KMS-11 (cell line): ENCODE measurements at regions not wholly inside any gene's neighbourhood (a gene's known extent, or its start where the extent isn't known, plus 50 kb on each side); places are given as distances from the start of the nearest gene placed in this dataset.

Source experiments
- H2AFZ ChIP-seq: fragments of 200-600 bp; sonication (generic); 2 replicates; pipeline ENCODE4 v1.6.1; 2016; ENCODE audit warnings: antibody characterized with exemption, mixed run types, low read depth
- H3K27ac ChIP-seq: fragments of 200-600 bp; sonication (generic); 2 replicates; pipeline ENCODE4 v1.6.1; 2016; ENCODE audit warnings: mild to moderate bottlenecking, mixed run types
- H3K27me3 ChIP-seq: fragments of 200-600 bp; sonication (generic); 2 replicates; pipeline ENCODE4 v1.6.1; 2017; ENCODE audit warnings: mild to moderate bottlenecking, low read depth, mixed run types, moderate library complexity; ENCODE audit not compliant: insufficient read depth
- H3K36me3 ChIP-seq: fragments of 200-600 bp; sonication (generic); 2 replicates; pipeline ENCODE4 v1.6.1; 2017; ENCODE audit warnings: mild to moderate bottlenecking, mixed run types; ENCODE audit not compliant: insufficient read depth
- H3K4me1 ChIP-seq: fragments of 200-600 bp; sonication (generic); 2 replicates; pipeline ENCODE4 v1.6.1; 2016; ENCODE audit warnings: mild to moderate bottlenecking, low read depth, mixed run types; ENCODE audit not compliant: poor library complexity, severe bottlenecking
- H3K4me2 ChIP-seq: fragments of 200-600 bp; sonication (generic); 2 replicates; pipeline ENCODE4 v1.7.0; 2016; ENCODE audit warnings: mild to moderate bottlenecking, mixed run types
- H3K4me3 ChIP-seq: fragments of 200-600 bp; sonication (generic); IDR thresholded peaks from 2 replicates; pipeline ENCODE4 v1.6.1; 2017; ENCODE audit warnings: low read depth, low read length, mixed read lengths; ENCODE audit not compliant: insufficient read depth
- H3K79me2 ChIP-seq: fragments of 200-600 bp; sonication (generic); 2 replicates; pipeline ENCODE4 v1.6.1; 2016; ENCODE audit warnings: low read depth, mixed run types; ENCODE audit not compliant: insufficient read depth
- H3K9ac ChIP-seq: fragments of 200-600 bp; sonication (generic); 2 replicates; pipeline ENCODE4 v1.6.1; 2016; ENCODE audit warnings: mild to moderate bottlenecking, mixed run types
- H4K20me1 ChIP-seq: fragments of 200-600 bp; sonication (generic); 2 replicates; pipeline ENCODE4 v1.6.1; 2016; ENCODE audit warnings: mild to moderate bottlenecking, mixed run types; ENCODE audit not compliant: insufficient read depth
- TF ChIP-seq, protein P1 (sequence below): fragments of 200-600 bp; sonication (generic); conservative IDR thresholded peaks from 2 replicates; pipeline ENCODE4 v1.6.1; 2017; ENCODE audit warnings: low read depth, mild to moderate bottlenecking, antibody characterized with exemption, low read length, moderate library complexity, mixed read lengths

DNA sequence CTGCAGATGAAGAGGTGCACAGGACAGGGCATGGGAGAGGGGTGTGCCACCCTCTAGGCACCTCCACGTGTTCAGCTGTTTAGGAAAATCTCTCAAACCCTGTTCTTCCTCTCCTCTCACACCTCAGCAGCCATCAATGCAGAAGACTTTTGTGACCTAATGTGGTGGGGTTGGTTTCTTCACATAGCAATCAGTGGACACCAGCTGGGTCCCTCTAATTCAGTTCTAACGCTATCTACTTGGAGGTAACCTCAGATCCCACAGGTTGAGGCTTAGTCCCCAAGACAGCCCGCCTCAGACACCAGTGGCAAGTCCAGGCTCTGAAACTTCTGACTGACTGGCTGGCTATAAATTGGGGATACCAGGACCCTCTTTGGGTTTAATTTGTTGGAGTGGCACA is 69.9 kb upstream of the ANKRD10 start:
- H3K36me3 ChIP-seq = no peaks in the 10 kb centered on the region
- no peak overlapping the region for H3K9ac ChIP-seq
- H3K27me3 ChIP-seq = no peaks in the 10 kb centered on the region
- no peak overlapping the region for H3K27ac ChIP-seq
- no peaks in the 10 kb centered on the region for H3K4me1 ChIP-seq
- no peaks in the 10 kb centered on the region for H4K20me1 ChIP-seq
- TF ChIP-seq, protein P1, sequence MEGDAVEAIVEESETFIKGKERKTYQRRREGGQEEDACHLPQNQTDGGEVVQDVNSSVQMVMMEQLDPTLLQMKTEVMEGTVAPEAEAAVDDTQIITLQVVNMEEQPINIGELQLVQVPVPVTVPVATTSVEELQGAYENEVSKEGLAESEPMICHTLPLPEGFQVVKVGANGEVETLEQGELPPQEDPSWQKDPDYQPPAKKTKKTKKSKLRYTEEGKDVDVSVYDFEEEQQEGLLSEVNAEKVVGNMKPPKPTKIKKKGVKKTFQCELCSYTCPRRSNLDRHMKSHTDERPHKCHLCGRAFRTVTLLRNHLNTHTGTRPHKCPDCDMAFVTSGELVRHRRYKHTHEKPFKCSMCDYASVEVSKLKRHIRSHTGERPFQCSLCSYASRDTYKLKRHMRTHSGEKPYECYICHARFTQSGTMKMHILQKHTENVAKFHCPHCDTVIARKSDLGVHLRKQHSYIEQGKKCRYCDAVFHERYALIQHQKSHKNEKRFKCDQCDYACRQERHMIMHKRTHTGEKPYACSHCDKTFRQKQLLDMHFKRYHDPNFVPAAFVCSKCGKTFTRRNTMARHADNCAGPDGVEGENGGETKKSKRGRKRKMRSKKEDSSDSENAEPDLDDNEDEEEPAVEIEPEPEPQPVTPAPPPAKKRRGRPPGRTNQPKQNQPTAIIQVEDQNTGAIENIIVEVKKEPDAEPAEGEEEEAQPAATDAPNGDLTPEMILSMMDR = no peak
- H3K4me2 ChIP-seq = no peak overlapping the region
- no peak overlapping the region for H3K4me3 ChIP-seq
- H3K79me2 ChIP-seq = no peaks in the 10 kb centered on the region
- no peak overlapping the region for H2AFZ ChIP-seq

DNA sequence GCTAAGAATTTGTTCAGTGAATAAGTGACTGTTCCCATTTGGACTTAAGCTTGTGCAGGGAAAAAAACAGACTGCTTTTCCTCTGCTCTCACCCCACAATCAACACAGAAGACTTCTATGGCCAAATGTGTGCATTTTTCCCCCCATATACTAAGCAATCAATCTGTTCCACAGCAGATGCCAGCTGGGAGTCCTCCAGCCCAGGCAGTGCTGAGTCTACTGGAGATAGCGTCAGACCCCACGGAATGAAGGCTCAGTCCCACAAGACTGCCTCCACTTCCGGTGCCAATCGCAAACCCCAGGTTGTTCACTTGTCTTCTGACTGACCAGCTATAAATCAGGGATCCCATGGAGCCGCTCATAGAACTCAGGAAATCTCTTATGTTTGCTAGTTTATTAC is 69.5 kb upstream of the ANKRD10 start:
- no peak overlapping the region for H2AFZ ChIP-seq

DNA sequence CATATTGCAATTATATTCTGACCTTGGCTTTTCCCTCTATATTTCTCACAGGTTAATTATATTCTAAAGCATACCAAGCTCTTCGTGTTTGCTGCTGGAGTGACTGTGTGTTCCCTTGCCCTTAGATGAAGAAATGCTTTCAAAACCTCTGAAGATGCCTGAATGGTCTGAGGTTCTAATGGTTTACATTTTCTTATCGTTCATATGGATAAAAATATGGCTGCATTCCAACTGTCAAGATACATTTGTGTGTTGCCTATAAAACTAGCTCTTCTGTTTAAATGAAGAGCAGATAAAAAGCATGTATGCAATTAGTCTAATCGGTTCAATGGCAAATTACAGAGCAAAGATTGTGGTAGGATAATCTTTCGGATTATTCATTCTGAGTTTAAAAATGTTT is 68.4 kb upstream of the ANKRD10 start:
- H3K79me2 ChIP-seq = no peaks in the 10 kb centered on the region
- H3K9ac ChIP-seq = no peak overlapping the region
- no peaks in the 10 kb centered on the region for H3K27me3 ChIP-seq
- no peak overlapping the region for H3K4me2 ChIP-seq
- H3K27ac ChIP-seq = no peak overlapping the region
- no peaks in the 10 kb centered on the region for H3K36me3 ChIP-seq
- H3K4me3 ChIP-seq = no peak overlapping the region
- TF ChIP-seq, protein P1 = no peak
- H2AFZ ChIP-seq = no peak overlapping the region
- H3K4me1 ChIP-seq = no peaks in the 10 kb centered on the region
- no peaks in the 10 kb centered on the region for H4K20me1 ChIP-seq

More for the DNA sequence above, 69.5 kb upstream of the ANKRD10 start:
- Histone ChIP-seq H3K9ac (no peak overlapping the region), H3K36me3 (no peaks in the 10 kb centered on the region), H3K79me2 (no peaks in the 10 kb centered on the region), H3K4me1 (no peaks in the 10 kb centered on the region), H3K4me2 (no peak overlapping the region), H4K20me1 (no peaks in the 10 kb centered on the region), H3K27me3 (no peaks in the 10 kb centered on the region), H3K4me3 (no peak overlapping the region), H3K27ac (no peak overlapping the region)
- TF ChIP-seq, protein P1 = no peak

DNA sequence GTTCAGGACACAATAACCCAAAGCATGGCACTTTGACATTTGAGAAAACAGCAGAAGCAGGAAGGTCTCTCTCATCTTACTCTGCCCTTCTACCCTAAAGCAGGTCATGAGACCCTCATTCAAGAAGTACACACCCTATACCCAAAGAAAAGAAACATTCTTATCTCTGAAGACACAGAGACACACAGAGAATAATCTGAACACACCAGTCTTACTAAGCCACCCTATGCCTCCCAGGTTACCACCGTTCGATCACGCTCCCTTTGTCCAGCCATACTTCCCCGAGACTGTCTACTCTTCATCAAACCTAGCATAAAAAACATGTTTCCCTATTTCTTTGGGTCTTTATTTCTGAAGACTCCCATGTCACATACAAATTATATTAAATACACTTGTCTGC is 66.5 kb upstream of the ANKRD10 start:
- H3K36me3 ChIP-seq = no peaks in the 10 kb centered on the region
- no peaks in the 10 kb centered on the region for H4K20me1 ChIP-seq
- H3K27me3 ChIP-seq = no peaks in the 10 kb centered on the region
- H3K4me3 ChIP-seq = no peak overlapping the region
- H3K4me2 ChIP-seq = no peak overlapping the region
- TF ChIP-seq, protein P1 = no peak
- no peak overlapping the region for H2AFZ ChIP-seq
- H3K79me2 ChIP-seq = no peaks in the 10 kb centered on the region
- no peaks in the 10 kb centered on the region for H3K4me1 ChIP-seq
- no peak overlapping the region for H3K27ac ChIP-seq
- H3K9ac ChIP-seq = no peak overlapping the region
